K562 (cell line): ENCODE measurements at regions not wholly inside any gene's neighbourhood (a gene's known extent, or its start where the extent isn't known, plus 50 kb on each side); places are given as distances from the start of the nearest gene placed in this dataset.
"Not testable (repeated sequence)": the region's sequence is repeated elsewhere in the genome, so short reads cannot be mapped to it uniquely, and the experiment has no call there.

Experiments
- ATAC-seq: fragments of 200-7000 bp; cut with Tn5 transposase; 3 replicates; pipeline ENCODE4 v1.9.1; 2020; ENCODE audit warnings: moderate library complexity
- BruUV-seq: library from RNA; stranded (reverse); fragments of 400-500 nt; replicated peaks from 2 replicates; lab custom pipeline; 2021; lab: Mats Ljungman, UMichigan
- CTCF ChIA-PET: fragments of 300-600 bp; formaldehyde crosslinking; extraction: SDS; loops from one replicate; lab custom pipeline; 2021; ENCODE audit warnings: low intra/inter-chr PET ratio; lab: Yijun Ruan, JAX
- POLR2A ChIA-PET: fragments of 300-600, 350-650 bp; sonication (Branson Sonifier 250); formaldehyde crosslinking; extraction: SDS; loops from one replicate; lab custom pipeline; 2021; ENCODE audit warnings: antibody characterized with exemption, inconsistent platforms; lab: Yijun Ruan, JAX
- DNase-seq, 4 experiments: peaks; one replicate each; pipeline versions ENCODE4 v3.0.0 to v3.0.0-alpha.2; 2011 to 2018; ENCODE audit warnings: low spot score in 3 of 4, mixed read lengths in 3 of 4; ENCODE audit errors: extremely low read depth in 1 of 4
- FAIRE-seq: peaks from 2 replicates; lab custom pipeline; 2011; peaks lifted over from hg19 to GRCh38; lab: Jason Lieb, UNC
- H2AFZ ChIP-seq: 2 replicates; pipeline ENCODE4 v1.6.0; 2011; ENCODE audit warnings: low read depth, low read length, control low read depth, inconsistent platforms
- H3K27ac ChIP-seq: fragments of 200-600 bp; 3 replicates; pipeline ENCODE4 v1.8.0; 2011; ENCODE audit warnings: low read depth, mild to moderate bottlenecking, control low read depth, inconsistent platforms, low read length, moderate library complexity, mixed read lengths; ENCODE audit errors: extremely low read depth
- H3K27me3 ChIP-seq, 2 experiments: fragments of 300-600 bp in 1 of 2; 2 replicates in 1 of 2; 3 replicates in 1 of 2; pipeline versions ENCODE4 v1.6.0 to v1.8.0; 2011; ENCODE audit warnings: inconsistent platforms in 2 of 2, low read length in 2 of 2, mild to moderate bottlenecking in 1 of 2, mixed read lengths in 1 of 2, moderate library complexity in 1 of 2; ENCODE audit not compliant: control insufficient read depth in 2 of 2, insufficient read depth in 2 of 2
- H3K36me3 ChIP-seq: fragments of 300-600 bp; 3 replicates; pipeline ENCODE4 v1.8.0; 2011; ENCODE audit warnings: mild to moderate bottlenecking, low read length, inconsistent platforms; ENCODE audit not compliant: control insufficient read depth, insufficient read depth
- H3K4me1 ChIP-seq, 2 experiments: fragments of 200-600 bp in 1 of 2; replicated peaks in 1 of 2; 2 replicates in 1 of 2; 3 replicates in 1 of 2; pipeline versions ENCODE4 v1.5.1 to v1.8.0; 2011; ENCODE audit warnings: inconsistent platforms in 2 of 2, low read length in 2 of 2, mild to moderate bottlenecking in 1 of 2, mixed read lengths in 1 of 2, moderate library complexity in 1 of 2; ENCODE audit not compliant: control insufficient read depth in 2 of 2, insufficient read depth in 2 of 2
- H3K4me2 ChIP-seq: 2 replicates; pipeline ENCODE4 v1.6.1; 2011; ENCODE audit warnings: low read length, control low read depth, inconsistent platforms, mixed read lengths; ENCODE audit not compliant: insufficient read depth
- H3K4me3 ChIP-seq: fragments of 200-600 bp; sonication (generic), shearing (Covaris generic); 2 replicates; pipeline ENCODE4 v1.5.1; 2016; ENCODE audit warnings: control low read depth, inconsistent platforms
- H3K79me2 ChIP-seq: fragments of 200-600 bp; 3 replicates; pipeline ENCODE4 v1.8.0; 2011; ENCODE audit warnings: low read length, inconsistent platforms; ENCODE audit not compliant: control insufficient read depth, insufficient read depth
- H3K9ac ChIP-seq, 2 experiments: 2 replicates each; pipeline versions ENCODE4 v1.6.0 to v1.6.1; 2011; ENCODE audit warnings: low read depth in 2 of 2, low read length in 2 of 2, control low read depth in 1 of 2, inconsistent platforms in 1 of 2, mild to moderate bottlenecking in 1 of 2, mixed read lengths in 1 of 2; ENCODE audit not compliant: insufficient read depth in 1 of 2
- H3K9me1 ChIP-seq: one replicate; pipeline ENCODE4 v1.6.0; 2011; ENCODE audit warnings: inconsistent platforms, mild to moderate bottlenecking, low read length, moderate library complexity; ENCODE audit not compliant: control insufficient read depth, insufficient read depth
- H3K9me3 ChIP-seq: replicated peaks from 2 replicates; pipeline ENCODE4 v1.5.1; 2011; ENCODE audit warnings: low read depth, low read length, inconsistent platforms; ENCODE audit not compliant: control insufficient read depth, insufficient read depth
- H4K20me1 ChIP-seq: replicated peaks from 2 replicates; pipeline ENCODE4 v1.6.1; 2011; ENCODE audit warnings: low read length, inconsistent platforms, mixed read lengths; ENCODE audit not compliant: control insufficient read depth, insufficient read depth
- CCNT2 ChIP-seq: IDR thresholded peaks from 2 replicates; pipeline ENCODE4 v1.6.1; 2011; ENCODE audit warnings: borderline replicate concordance, low read depth, mild to moderate bottlenecking, moderate library complexity, mixed read lengths, low read length; ENCODE audit not compliant: insufficient read length; ENCODE audit errors: extremely low read depth
- CHAMP1 ChIP-seq: fragments of 450-650 bp; IDR thresholded peaks from 2 replicates; pipeline ENCODE4 v1.6.1; 2016; ENCODE audit warnings: mild to moderate bottlenecking
- HINFP ChIP-seq: fragments of 450-650 bp; conservative IDR thresholded peaks from 2 replicates; pipeline ENCODE4 v1.6.1; 2016; ENCODE audit warnings: missing genetic modification characterization, low read depth, mild to moderate bottlenecking, control low read depth, missing compliant biosample characterization
- KLF13 ChIP-seq: fragments of 450-650 bp; IDR thresholded peaks from 2 replicates; pipeline ENCODE4 v1.6.1; 2016; ENCODE audit warnings: missing genetic modification characterization, low read depth, mild to moderate bottlenecking, missing compliant biosample characterization, moderate library complexity, borderline replicate concordance
- STAT6 ChIP-seq: sonication (generic); formaldehyde crosslinking; IDR thresholded peaks from 2 replicates; pipeline ENCODE4 v1.8.1; 2023; ENCODE audit warnings: mild to moderate bottlenecking, missing genetic modification reagents
- ZNF589 ChIP-seq: fragments of 200-800 bp; sonication (Bioruptor generic); IDR thresholded peaks from 2 replicates; pipeline ENCODE4 v1.6.1; 2016; ENCODE audit warnings: low read depth, missing genetic modification characterization, missing compliant biosample characterization
- WGBS: fragments of 100-300 bp; shearing (Covaris generic); methylation state at CpG from one replicate; pipeline ENCODE4 v1.1.6; 2016; ENCODE audit warnings: low coverage, mixed read lengths; ENCODE audit not compliant: insufficient coverage; ENCODE audit errors: missing lambda C conversion rate; 5-methylcytosine and 5-hydroxymethylcytosine counted together
- in situ Hi-C: fragments of 300-500 bp; cut with MboI; formaldehyde crosslinking; loops from 4 replicates; pipeline ENCODE4 v1.15.0; 2018; ENCODE audit warnings: inconsistent platforms, mixed read lengths
- intact Hi-C: fragments of 100-400 bp; cut with micrococcal nuclease; formaldehyde crosslinking; loops from 2 replicates; pipeline ENCODE4 v1.14.2; 2022

GRCh38 chr14:49033131-49033530 is 553.0 kb downstream of the RPS29 start (continued):
- TF ChIP-seq STAT6 (CRISPR knock-in tag) (no peak), CHAMP1 (no peak), HINFP (tag) (no peak), KLF13 (tag) (no peak), ZNF589 (CRISPR knock-in tag) (no peak), CCNT2 (no peak)

- ATAC-seq, H3K9ac ChIP-seq, H3K4me3 ChIP-seq, H3K27me3 ChIP-seq, intact Hi-C loops, H3K9me3 ChIP-seq, H3K79me2 ChIP-seq, H4K20me1 ChIP-seq, FAIRE-seq, CTCF ChIA-PET, H3K4me2 ChIP-seq, H3K9me1 ChIP-seq, POLR2A ChIA-PET, H3K4me1 ChIP-seq, DNase-seq, H3K27ac ChIP-seq, H2AFZ ChIP-seq, H3K36me3 ChIP-seq, in situ Hi-C loops, BruUV-seq: not testable (repeated sequence)
- WGBS: 0% methylated on average over 3 of the region's 6 CpGs
Observed at GRCh38 chr14:49031710-49032109, 554.5 kb downstream of the RPS29 start.
